ENCODE measurements at regions not wholly inside any gene's neighbourhood (a gene's known extent, or its start where the extent isn't known, plus 50 kb on each side); places are given as distances from the start of the nearest gene placed in this dataset.

GRCh38 chrX:125262836-125263235, 56.8 kb upstream of the TEX13C start:
- DNase-seq (ENCODE audit: extremely low spot score, unreplicated experiment), result no peak
- no peaks in the 10 kb centered on the region for H3K4me1 Mint-ChIP-seq (ENCODE audit: unreplicated experiment)
- no peak for TF ChIP-seq CTCF (conservative IDR thresholded peaks at IDR 0.05)
- no peaks in the 10 kb centered on the region for H3K27me3 Mint-ChIP-seq
- H3K36me3 Mint-ChIP-seq, result no peaks in the 10 kb centered on the region
- H3K4me3 Mint-ChIP-seq, result no peak overlapping the region
- H3K9me3 Mint-ChIP-seq, result peaks cover 5% of the 10 kb centered on the region
- H3K27ac Mint-ChIP-seq, result no peak overlapping the region

- DNase-seq (ENCODE audit: extremely low spot score, unreplicated experiment), result no peak
- H3K27ac Mint-ChIP-seq, result no peak overlapping the region
- no peaks in the 10 kb centered on the region for H3K36me3 Mint-ChIP-seq
- peaks cover 5% of the 10 kb centered on the region for H3K9me3 Mint-ChIP-seq
- no peaks in the 10 kb centered on the region for H3K4me1 Mint-ChIP-seq (ENCODE audit: unreplicated experiment)
- no peaks in the 10 kb centered on the region for H3K27me3 Mint-ChIP-seq
- TF ChIP-seq CTCF (conservative IDR thresholded peaks at IDR 0.05), result no peak
- H3K4me3 Mint-ChIP-seq, result no peak overlapping the region
Observed at GRCh38 chrX:125266153-125266660, 53.5 kb upstream of the TEX13C start.

Measured in type B pancreatic cell (in vitro differentiated cells).